CD4-positive, alpha-beta T cell (primary cell): ENCODE measurements at regions not wholly inside any gene's neighbourhood (a gene's known extent, or its start where the extent isn't known, plus 50 kb on each side); places are given as distances from the start of the nearest gene placed in this dataset.

ENCODE experiments used
- ATAC-seq: fragments of 200-7000 bp; cut with Tn5 transposase; one replicate; pipeline ENCODE4 v1.10.0; 2022; ENCODE audit warnings: mild to moderate bottlenecking; ENCODE audit not compliant: poor library complexity
- CTCF ChIA-PET: fragments of 350-600 bp; sonication (Branson Sonifier 250); formaldehyde crosslinking; loops from one replicate; lab custom pipeline; 2021; ENCODE audit warnings: antibody characterized with exemption, inconsistent platforms; lab: Charles Lee
- POLR2A ChIA-PET: fragments of 350-600 bp; sonication (Branson Sonifier 250); formaldehyde crosslinking; loops from one replicate; lab custom pipeline; 2021; ENCODE audit warnings: antibody characterized with exemption, inconsistent platforms; lab: Charles Lee
- DNase-seq, 14 experiments: peaks; one replicate each; pipeline ENCODE4 v3.0.0-alpha.2; 2013 to 2020; ENCODE audit warnings: mixed read lengths in 2 of 14
- H3K27ac ChIP-seq, 2 donors: one replicate each; pipeline versions ENCODE4 v1.5.1 to v1.7.0; 2013; ENCODE audit warnings: low read length in 2 of 2, low read depth in 1 of 2, mild to moderate bottlenecking in 1 of 2
- H3K27me3 ChIP-seq, 2 experiments: 1 replicate in 1 of 2; 2 replicates in 1 of 2; pipeline versions ENCODE4 v1.6.1 to v1.7.0; 2013; ENCODE audit warnings: low read length in 2 of 2, control low read depth in 1 of 2, mild to moderate bottlenecking in 1 of 2, moderate library complexity in 1 of 2; ENCODE audit not compliant: insufficient read depth in 2 of 2, control insufficient read depth in 1 of 2
- H3K36me3 ChIP-seq: one replicate; pipeline ENCODE4 v1.6.1; 2013; ENCODE audit warnings: low read length, control low read depth; ENCODE audit not compliant: insufficient read depth
- H3K4me1 ChIP-seq: one replicate; pipeline ENCODE4 v1.6.1; 2013; ENCODE audit warnings: low read length, control low read depth; ENCODE audit not compliant: insufficient read depth
- H3K4me3 ChIP-seq: one replicate; pipeline ENCODE4 v1.5.1; 2013; ENCODE audit warnings: mild to moderate bottlenecking, low read length, moderate library complexity
- H3K9me3 ChIP-seq, 2 experiments: 1 replicate in 1 of 2; 2 replicates in 1 of 2; pipeline versions ENCODE4 v1.6.1 to v1.7.0; 2013; ENCODE audit warnings: low read length in 2 of 2, mild to moderate bottlenecking in 2 of 2, control low read depth in 1 of 2, moderate library complexity in 1 of 2; ENCODE audit not compliant: control insufficient read depth in 1 of 2, insufficient read depth in 1 of 2
- H3K27ac Mint-ChIP-seq: one replicate; pipeline ENCODE4 v1.8.0; 2020; ENCODE audit warnings: mixed read lengths
- H3K27me3 Mint-ChIP-seq: one replicate; pipeline ENCODE4 v1.8.0; 2021; ENCODE audit warnings: mixed read lengths
- H3K36me3 Mint-ChIP-seq: one replicate; pipeline ENCODE4 v1.8.0; 2021; ENCODE audit warnings: low read depth, mixed read lengths
- H3K4me1 Mint-ChIP-seq: one replicate; pipeline ENCODE4 v1.8.0; 2021; ENCODE audit warnings: low read depth, mixed read lengths
- H3K4me3 Mint-ChIP-seq: one replicate; pipeline ENCODE4 v1.8.0; 2020; ENCODE audit warnings: mild to moderate bottlenecking, mixed read lengths
- H3K9me3 Mint-ChIP-seq: one replicate; pipeline ENCODE4 v1.8.0; 2020; ENCODE audit warnings: mixed read lengths
- CTCF ChIP-seq: fragments of 200-600 bp; IDR thresholded peaks from one replicate; pipeline ENCODE4 v1.8.0; 2022; ENCODE audit warnings: antibody characterized with exemption, mild to moderate bottlenecking
- intact Hi-C, 2 experiments: fragments of 100-400 bp; cut with DNase I in 1 of 2; cut with micrococcal nuclease in 1 of 2; formaldehyde crosslinking; loops; one replicate each; pipeline versions ENCODE4 v1.15.1 to v1.9.0; 2023 to 2025; cut with DNase I, micrococcal nuclease

- POLR2A ChIA-PET: no interaction called here
Measured at GRCh38 chr11:128026596-128026995, 560.8 kb downstream of the ETS1 start.

DNA sequence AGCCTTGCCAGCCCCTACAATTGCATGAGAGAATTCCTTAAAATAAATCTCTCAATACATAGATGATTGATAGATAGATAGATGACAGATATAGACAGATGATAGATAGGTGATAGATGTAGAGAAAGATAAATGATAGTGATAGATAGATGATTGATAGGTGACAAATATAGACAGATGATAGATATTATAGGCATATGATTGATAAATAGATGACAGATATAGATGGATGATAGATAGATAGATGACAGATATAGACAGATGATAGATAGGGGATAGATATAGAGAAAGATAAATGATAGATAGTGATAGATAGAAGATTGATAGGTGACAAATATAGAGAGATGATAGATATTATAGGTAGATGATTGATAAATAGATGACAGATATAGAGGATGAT lies 564.6 kb downstream of the ETS1 start:
- Mint-ChIP-seq H3K9me3 (no peaks in the 10 kb centered on the region), H3K36me3 (no peaks in the 10 kb centered on the region)

More at GRCh38 chr11:128026596-128026995, 560.8 kb downstream of the ETS1 start:
- H3K4me1 Mint-ChIP-seq: peaks cover 4% of the 10 kb centered on the region
- Histone ChIP-seq H3K4me3 (no peak overlapping the region), H3K27ac (no peak overlapping the region), H3K36me3 (no peaks in the 10 kb centered on the region), H3K4me1 (peaks cover under 1% of the 10 kb centered on the region), H3K9me3 (no peaks in the 10 kb centered on the region), H3K27me3 (peaks cover 0 to 3% of the 10 kb centered on the region in 2 experiments)
- no peaks in the 10 kb centered on the region for H3K9me3 Mint-ChIP-seq
- CTCF ChIA-PET: interaction anchor here (0.9 kb wide), 1 partner anchor 750 kb away, joined by 3 read pairs; no protein-coding TSS in a partner anchor
- H3K36me3 Mint-ChIP-seq: no peaks in the 10 kb centered on the region
- TF ChIP-seq CTCF: no peak
- no peak for ATAC-seq
- intact Hi-C loops: no loop called here
- H3K4me3 Mint-ChIP-seq: no peak overlapping the region
- peak in 1 of 14 experiments; percentile 41 for DNase-seq
- H3K27ac Mint-ChIP-seq: no peak overlapping the region
- peaks cover 3% of the 10 kb centered on the region for H3K27me3 Mint-ChIP-seq

DNA sequence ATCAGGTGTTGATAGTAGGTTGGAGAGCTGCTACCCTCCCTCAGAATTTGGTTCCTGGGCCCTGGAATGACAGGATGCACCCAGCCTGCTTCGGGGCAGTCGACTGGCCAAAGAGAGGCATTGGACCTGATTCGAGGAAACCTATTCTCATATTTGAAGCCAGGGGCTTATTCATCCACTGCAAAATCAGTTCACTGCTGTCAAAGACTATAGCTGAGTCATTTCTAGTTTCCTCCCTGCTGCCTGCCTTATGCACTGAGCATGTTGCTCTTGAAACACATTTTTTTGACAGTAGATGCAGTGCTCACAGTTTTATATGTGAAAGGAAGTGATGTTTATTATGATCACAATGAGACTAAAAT lies 565.4 kb downstream of the ETS1 start:
- no peak for TF ChIP-seq CTCF
- ChIA-PET CTCF (no interaction called here), POLR2A (no interaction called here)
- Mint-ChIP-seq H3K27me3 (no peaks in the 10 kb centered on the region), H3K4me1 (no peaks in the 10 kb centered on the region), H3K9me3 (no peaks in the 10 kb centered on the region), H3K27ac (no peak overlapping the region), H3K36me3 (no peaks in the 10 kb centered on the region), H3K4me3 (no peak overlapping the region)
- Histone ChIP-seq H3K27ac (no peak overlapping the region), H3K27me3 (peaks cover 0 to 3% of the 10 kb centered on the region in 2 experiments), H3K36me3 (no peaks in the 10 kb centered on the region), H3K4me1 (no peaks in the 10 kb centered on the region), H3K9me3 (no peaks in the 10 kb centered on the region), H3K4me3 (no peak overlapping the region)
- no peak for DNase-seq
- intact Hi-C loops: no loop called here
- no peak for ATAC-seq

More for the DNA sequence above, 564.6 kb downstream of the ETS1 start:
- H3K4me3 ChIP-seq: no peak overlapping the region
- no peak overlapping the region for H3K27ac Mint-ChIP-seq
- H3K27me3 Mint-ChIP-seq: no peaks in the 10 kb centered on the region
- CTCF ChIA-PET: no interaction called here
- intact Hi-C loops: no loop called here
- DNase-seq (no peak), ATAC-seq (no peak)
- peaks cover 0 to 3% of the 10 kb centered on the region in 2 experiments for H3K27me3 ChIP-seq
- TF ChIP-seq CTCF: no peak
- POLR2A ChIA-PET: no interaction called here
- no peaks in the 10 kb centered on the region for H3K4me1 ChIP-seq
- H3K9me3 ChIP-seq: no peaks in the 10 kb centered on the region
- no peaks in the 10 kb centered on the region for H3K4me1 Mint-ChIP-seq
- no peak overlapping the region for H3K4me3 Mint-ChIP-seq
- H3K36me3 ChIP-seq: no peaks in the 10 kb centered on the region
- H3K27ac ChIP-seq: no peak overlapping the region
